GM19043 (cell line): ENCODE measurements at regions not wholly inside any gene's neighbourhood (a gene's known extent, or its start where the extent isn't known, plus 50 kb on each side); places are given as distances from the start of the nearest gene placed in this dataset.
"Not testable (repeated sequence)": the region's sequence is repeated elsewhere in the genome, so short reads cannot be mapped to it uniquely, and the experiment has no call there.

Experiments
- ATAC-seq: cut with Tn5 transposase; IDR thresholded peaks from one replicate; pipeline ENCODE4 v1.9.1; 2021; ENCODE audit warnings: low read depth; ENCODE audit not compliant: unreplicated experiment

- ATAC-seq: peak; percentile 37
Measured at GRCh38 chr6:118719351-118720124, 68.1 kb upstream of the CEP85L start.

GRCh38 chr6:118718903-118719302, 67.5 kb upstream of the CEP85L start:
- ATAC-seq: no peak

- no peak for ATAC-seq
Measured at GRCh38 chr6:118718297-118718696, 66.9 kb upstream of the CEP85L start.

GRCh38 chr6:118717106-118717505, 65.7 kb upstream of the CEP85L start:
- no peak for ATAC-seq

- not testable (repeated sequence) for ATAC-seq
Measured at GRCh38 chr6:118715907-118716306, 64.5 kb upstream of the CEP85L start.

- ATAC-seq: no peak
Measured at GRCh38 chr6:118715376-118715775, 64.0 kb upstream of the CEP85L start.

GRCh38 chr6:118714756-118715155, 63.4 kb upstream of the CEP85L start:
- ATAC-seq: no peak

- ATAC-seq: no peak
Measured at GRCh38 chr6:118712969-118713368, 61.6 kb upstream of the CEP85L start.

- ATAC-seq: no peak
Measured at GRCh38 chr6:118710616-118711015, 59.2 kb upstream of the CEP85L start.

GRCh38 chr6:118709859-118710350, 58.5 kb upstream of the CEP85L start:
- ATAC-seq: peak; percentile 88

- no peak for ATAC-seq
Measured at GRCh38 chr6:118708744-118709143, 57.4 kb upstream of the CEP85L start.

GRCh38 chr6:118708055-118708454, 56.7 kb upstream of the CEP85L start:
- ATAC-seq: no peak

- no peak for ATAC-seq
Measured at GRCh38 chr6:118706702-118707101, 55.3 kb upstream of the CEP85L start.

- ATAC-seq: peak; percentile 31
Measured at GRCh38 chr6:118705544-118706491, 54.4 kb upstream of the CEP85L start.

GRCh38 chr6:118704915-118705314, 53.5 kb upstream of the CEP85L start:
- ATAC-seq: no peak

- not testable (repeated sequence) for ATAC-seq
Measured at GRCh38 chr6:118701260-118701659, 49.9 kb upstream of the CEP85L start.
